Activated CD4-positive, alpha-beta T cell treated with anti-CD3 and anti-CD28 coated beads, Interleukin-2, amount 50 U/mL, for 16 hours (primary cell): ENCODE measurements at regions not wholly inside any gene's neighbourhood (a gene's known extent, or its start where the extent isn't known, plus 50 kb on each side); places are given as distances from the start of the nearest gene placed in this dataset.
A peak's percentile ranks its signal among the peaks of the same experiment; 100 is the strongest.
"Not testable (repeated sequence)": the region's sequence is repeated elsewhere in the genome, so short reads cannot be mapped to it uniquely, and the experiment has no call there.

Experiments
- DNase-seq: peaks from one replicate; pipeline ENCODE4 v3.0.0-alpha.2; 2020

- no peak for DNase-seq
Observed at GRCh38 chr12:65690477-65690876, 133.8 kb upstream of the HMGA2 start.

DNA sequence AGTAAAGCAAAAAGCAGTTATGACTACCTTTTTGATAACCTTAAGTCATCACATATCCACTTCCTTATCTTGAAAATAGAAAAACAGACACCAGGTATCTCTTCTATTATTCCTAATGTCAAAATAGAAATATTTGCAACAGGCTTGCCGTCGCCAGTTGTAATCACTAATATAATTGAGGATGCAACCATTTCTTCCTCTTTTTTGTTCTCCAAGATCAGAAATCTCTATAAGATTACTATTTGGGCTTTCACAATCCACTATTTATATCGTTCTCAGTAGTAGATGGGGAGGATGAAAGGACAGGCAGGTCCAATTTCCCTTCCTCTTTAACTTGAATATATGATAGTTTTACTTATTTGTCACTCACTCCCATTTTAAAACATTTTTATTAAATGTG lies 130.2 kb upstream of the HMGA2 start:
- DNase-seq = no peak

DNA sequence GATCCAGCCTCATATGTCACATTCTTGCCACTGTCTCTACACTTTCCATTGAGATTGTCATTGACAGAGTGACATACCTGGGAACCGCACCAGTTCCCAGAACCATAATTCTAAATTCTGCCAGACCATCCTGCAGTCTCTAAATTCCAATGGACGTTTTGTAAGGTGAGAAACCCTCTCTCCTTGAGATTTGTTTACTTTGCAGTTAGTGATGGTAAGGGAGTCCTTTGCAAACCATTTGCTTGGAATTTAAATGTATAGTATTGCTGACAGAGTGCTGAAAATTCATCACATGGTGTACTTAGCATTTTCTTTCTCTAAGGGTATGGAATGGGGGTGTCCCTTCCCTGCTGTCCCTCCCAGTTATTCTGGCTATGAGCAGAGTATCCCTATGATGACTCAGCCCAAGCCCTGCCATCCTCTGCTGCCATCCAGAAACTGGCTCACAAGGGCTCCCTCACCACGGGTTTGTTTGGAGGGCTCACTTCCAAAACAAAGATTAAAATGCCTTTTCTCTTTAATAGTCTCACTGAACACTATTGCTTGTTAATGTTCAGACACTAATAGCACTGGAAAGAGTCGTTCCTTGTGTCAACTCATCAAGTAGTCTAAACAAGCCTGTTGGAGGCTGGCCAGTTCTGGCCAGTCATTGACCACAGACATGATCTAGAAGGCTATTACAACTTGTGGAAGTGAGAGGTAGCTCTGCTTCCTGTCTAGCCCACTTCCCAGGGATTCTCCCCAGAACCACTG lies 129.0 kb upstream of the HMGA2 start:
- DNase-seq = no peak

DNA sequence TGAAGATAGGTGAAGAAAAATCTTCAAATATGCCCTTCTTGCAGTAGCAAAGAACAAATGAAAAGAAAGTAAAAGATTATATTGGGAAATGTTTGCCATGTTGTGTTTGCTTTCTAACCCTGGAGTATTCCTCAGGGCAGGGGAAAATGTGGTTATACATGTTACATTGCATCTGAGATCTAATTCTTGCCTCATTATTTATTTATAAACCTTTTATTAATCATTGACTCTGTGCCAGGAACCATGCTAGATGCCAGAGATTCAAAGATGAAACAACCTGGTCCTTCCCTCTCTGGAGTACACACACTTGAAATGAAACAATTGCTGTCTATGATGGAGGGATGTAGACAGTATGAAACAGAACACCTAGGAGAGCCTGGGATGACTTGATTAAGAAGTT lies 128.1 kb upstream of the HMGA2 start:
- DNase-seq = no peak

DNA sequence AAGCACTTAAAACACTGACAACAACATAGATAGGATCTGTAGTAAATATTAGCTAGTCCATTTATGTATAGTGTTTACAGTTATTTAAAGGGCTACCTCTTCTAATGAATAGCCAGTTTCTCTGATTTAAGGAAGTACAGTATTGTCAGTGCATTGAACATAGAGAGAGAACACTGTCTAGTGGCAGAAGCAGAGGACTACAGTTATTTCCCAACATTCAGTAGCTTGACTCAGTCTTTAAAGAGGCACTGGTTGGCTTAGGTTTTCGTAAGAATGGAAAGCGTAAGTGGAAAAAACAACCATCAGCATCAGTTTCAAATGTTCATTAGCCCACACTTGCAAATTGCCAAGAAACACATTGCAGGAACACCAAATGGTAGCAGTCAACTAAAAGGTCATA lies 125.0 kb upstream of the HMGA2 start:
- no peak for DNase-seq

DNA sequence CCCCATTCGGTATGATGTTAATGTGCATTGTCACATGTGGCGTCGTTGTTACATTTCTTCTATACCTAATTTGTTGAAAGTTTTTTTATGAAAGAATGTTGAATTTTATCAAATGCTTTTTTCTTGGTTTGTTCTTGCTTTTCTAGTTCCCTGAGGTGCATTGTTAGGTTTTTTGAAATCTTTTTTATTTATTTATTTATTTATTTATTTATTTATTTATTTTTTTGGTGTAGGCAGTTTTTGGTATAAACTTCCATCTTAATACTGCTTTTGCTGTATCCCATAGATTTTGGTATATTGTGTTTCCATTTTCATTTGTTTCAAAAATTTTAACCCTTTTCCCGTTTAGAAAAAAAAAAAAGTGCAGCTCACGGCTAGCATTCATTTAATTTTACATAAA lies 121.1 kb upstream of the HMGA2 start:
- DNase-seq = no peak

DNA sequence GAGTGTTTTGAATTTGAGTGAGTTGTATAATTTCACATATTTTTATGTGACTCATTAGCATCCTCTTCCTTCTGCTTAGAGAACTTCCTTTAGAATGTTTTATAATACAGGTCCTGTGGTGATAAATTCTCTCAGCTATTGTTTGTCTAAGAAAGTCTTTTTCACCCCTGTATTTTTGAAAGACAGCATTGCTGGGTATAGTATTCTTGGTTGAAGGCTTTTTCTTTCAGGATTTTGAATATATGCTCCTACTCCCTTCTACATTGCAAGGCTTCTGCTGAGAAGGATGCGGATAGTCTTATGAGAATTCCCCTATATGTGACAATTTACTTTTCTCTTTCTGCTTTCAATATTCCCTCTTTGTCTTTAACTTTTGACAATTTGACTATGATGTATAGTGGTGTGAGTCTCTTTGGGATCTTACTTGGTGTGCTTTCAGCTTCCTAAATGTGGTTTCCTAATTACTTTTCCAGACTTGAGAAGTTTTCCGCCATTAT lies 118.9 kb upstream of the HMGA2 start:
- DNase-seq = no peak

GRCh38 chr12:65707051-65707450 lies 117.2 kb upstream of the HMGA2 start:
- no peak for DNase-seq

- DNase-seq = no peak
Observed at GRCh38 chr12:65712260-65713004, 111.9 kb upstream of the HMGA2 start.

DNA sequence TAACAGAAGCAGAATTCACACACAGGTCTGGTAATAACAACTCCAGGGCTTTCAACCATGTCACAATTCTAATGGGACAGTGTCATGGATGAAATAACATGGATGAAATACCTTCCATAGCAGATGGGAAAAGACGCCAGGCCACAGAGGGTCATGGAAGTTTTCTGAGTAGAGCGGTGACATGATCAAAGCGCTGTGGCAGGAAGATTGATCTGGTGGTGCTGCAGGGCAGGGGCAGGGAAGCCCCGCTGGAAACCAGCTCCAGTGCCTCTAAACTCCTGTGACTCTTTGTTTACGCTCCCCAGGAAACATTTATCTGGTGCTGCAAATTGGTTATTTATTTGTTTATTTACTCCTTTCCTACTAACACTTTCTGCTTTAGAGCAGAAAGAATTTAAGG lies 108.3 kb upstream of the HMGA2 start:
- DNase-seq = no peak

DNA sequence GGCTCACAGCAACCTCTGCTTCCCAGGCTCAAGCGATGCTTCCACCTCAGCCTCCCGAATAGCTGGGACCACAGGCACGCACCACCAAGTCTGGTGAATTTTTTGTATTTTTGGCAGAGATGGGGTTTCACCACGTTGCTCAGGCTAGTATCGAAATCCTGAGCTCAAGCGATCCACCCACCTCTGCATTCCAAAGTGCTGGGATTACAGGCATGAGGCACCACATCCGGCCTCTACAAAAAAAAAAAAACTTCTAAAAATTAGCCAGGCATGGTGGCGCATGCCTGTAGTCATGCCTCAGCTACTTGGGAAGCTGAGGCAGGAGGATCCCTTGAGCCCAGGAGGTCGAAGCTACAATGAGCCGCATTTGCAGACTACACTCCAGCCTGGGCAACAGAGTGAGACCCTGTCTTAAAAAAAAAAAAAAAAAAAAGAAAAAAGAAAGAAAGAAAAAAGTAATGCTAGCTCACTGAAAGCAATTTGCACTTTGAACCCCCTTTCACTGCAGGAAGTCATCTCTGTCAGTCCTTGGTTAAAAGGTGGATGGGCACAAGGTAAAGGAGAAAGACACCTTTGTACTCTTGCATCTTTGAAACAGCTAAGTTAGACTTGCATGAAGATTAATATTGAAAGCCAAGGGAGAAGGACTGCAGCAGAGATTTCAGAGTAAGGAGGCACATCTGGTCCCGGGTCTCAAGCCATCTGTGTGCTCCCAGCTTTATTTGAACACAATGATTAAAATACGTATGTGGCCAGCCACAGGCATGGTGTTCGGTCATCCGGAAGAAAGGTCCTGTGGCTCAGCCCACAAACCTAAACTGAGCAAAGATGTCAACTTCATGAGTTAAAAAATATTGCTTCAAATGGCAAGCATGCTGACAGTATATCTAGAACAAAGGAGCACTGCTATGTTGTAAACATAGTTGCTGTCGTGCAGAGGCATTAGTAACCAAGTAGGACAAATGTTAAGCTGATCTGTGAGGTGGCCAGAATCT lies 103.8 kb upstream of the HMGA2 start:
- no peak for DNase-seq

DNA sequence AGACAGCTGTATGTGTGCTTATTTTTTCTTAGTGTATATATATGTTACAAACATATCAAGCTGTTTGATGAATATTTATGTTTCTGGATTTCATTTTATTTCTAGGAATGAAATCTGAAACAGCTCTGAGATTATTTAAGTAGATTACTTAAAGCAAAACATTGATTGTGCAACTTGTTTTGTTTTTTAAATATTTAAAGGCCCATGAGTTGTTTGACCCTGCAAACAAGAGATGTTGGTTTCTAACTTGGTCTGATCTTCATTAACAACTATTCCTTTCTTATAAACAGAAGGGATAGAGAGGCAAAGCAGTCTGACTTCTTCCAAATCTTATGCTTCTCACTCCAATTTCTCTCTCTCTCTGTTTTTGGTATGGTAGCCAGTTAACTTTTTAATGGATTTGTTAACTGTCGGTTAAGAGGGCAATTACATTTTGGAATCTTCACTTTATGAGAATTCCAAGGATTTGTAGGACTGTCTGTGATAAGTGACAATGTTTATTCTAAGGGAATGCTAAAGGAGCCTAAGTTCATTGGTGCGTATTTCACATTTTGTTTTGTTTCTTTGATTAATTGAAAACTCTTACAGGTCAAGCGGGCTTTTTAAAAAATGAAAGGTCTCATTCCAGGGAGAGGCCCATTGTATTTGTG lies 102.6 kb upstream of the HMGA2 start:
- DNase-seq = no peak

DNA sequence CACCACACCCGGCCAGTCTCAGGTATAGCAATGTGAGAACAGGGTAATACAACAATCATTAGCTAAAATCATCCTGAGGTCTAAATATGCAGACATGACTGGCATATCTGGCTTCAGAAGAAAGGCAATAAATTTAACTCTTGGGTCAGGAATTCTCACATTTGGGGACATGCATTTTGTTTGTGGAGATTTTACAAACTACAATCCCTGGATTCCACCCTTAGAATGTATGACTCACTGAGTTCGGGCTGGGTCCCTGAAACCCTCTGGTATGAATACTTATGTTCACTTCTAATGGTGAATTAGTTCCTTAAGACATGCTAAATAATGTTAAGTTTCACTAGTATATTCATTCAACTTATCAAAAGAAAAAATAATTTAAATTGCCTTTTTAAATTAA lies 98.9 kb upstream of the HMGA2 start:
- DNase-seq = no peak

DNA sequence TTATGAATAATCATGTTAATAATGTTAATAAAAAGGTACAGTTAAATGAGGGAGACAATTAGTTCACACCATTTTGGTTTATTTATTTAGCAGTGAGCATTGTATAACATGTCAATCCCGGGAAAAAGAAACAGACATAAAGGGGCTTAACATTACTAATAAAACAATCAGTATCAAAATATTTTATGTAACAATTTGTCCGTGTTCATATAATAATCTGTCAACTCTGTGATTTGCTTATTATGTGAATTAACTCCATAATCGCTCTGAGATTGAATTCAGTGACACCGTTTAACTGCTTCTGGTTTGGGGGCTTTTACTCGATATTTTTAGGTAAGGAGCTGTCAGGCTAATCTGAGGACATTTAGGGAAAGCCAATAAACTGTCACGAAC lies 95.8 kb upstream of the HMGA2 start:
- no peak for DNase-seq

DNA sequence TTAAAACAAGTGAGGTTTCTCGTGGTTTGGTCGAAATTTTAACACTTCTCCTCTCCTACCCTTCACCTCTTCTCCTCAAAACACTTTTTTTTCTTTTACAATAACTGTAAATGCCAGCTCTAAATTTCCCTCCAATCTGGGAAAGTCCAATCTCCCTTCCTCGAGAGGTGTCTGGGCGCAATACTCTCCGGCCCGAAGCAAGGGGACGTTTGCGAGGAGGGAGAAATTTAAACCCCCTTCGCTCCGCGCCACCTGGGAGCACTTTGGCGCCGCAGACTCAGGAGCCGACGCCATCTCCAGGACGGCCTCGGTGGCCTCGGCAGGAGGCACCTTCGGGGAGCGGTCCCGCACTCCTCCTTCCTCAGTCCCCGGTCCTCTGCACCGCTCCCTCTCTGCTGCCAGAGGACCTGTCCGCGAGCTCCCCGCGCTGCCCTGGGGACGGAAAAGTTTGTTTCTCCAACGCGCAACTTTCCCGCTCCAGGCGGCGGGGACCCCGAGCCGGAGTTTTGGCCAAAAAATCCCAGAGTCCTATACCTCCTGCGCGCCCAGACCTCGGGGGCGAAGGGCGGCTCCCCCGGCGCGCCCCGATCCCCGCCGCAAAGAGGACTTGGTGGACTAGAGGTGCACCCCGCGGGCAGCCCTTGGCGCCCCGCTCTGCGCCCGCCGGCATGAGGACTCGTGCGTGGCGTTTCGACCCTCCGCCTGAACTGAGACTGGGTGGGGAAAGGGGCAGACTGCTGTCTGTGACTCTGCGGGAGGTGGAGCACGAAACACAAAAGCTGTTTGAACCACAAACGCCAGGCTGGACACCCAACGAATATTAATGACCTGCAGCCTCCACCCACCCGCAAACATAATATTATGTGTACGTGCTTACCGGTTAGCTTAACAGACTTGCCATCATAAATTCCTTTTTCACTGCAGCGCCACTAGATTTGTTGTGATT lies 95.2 kb upstream of the HMGA2 start:
- no peak for DNase-seq

- DNase-seq = no peak
Observed at GRCh38 chr12:65731771-65732170, 92.5 kb upstream of the HMGA2 start.

GRCh38 chr12:65733643-65734042 lies 90.6 kb upstream of the HMGA2 start:
- DNase-seq = not testable (repeated sequence)

GRCh38 chr12:65734226-65734625 lies 90.1 kb upstream of the HMGA2 start:
- DNase-seq = no peak

DNA sequence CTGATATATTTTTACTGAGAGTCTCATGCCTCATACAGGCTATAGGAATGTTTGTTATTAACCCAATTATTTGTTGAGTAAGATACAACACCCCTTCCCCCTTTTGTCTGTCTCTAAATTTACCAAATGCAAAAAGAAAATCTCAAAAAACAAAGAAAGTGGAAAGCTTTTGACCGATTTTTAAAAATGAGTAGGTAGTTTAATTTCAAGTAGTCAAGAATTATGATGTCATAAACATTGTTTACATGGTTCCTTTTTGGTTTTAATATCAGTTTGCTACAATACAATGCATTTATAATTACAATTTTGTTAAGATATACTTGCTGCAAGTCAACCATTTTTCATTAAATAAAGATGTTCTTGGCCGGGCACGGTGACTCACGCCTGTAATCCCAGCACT lies 84.7 kb upstream of the HMGA2 start:
- no peak for DNase-seq

DNA sequence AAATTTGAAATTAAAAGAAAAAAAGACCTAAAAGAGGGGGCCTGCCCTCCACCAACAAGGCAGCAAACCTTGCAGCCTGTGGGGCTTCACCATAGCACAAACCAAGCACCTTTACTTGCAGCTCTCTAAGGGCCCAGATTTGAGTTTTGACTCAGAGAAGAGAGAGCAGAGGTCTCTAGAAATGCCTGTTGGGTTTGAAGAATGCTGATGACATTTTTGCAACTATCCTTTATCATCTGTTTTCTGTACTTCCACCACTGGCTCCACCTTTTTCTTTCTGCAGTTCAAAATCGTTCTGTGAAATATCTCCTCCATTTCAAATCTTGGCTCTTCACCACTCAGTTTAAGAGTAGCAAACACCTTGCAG lies 83.8 kb upstream of the HMGA2 start:
- no peak for DNase-seq

DNA sequence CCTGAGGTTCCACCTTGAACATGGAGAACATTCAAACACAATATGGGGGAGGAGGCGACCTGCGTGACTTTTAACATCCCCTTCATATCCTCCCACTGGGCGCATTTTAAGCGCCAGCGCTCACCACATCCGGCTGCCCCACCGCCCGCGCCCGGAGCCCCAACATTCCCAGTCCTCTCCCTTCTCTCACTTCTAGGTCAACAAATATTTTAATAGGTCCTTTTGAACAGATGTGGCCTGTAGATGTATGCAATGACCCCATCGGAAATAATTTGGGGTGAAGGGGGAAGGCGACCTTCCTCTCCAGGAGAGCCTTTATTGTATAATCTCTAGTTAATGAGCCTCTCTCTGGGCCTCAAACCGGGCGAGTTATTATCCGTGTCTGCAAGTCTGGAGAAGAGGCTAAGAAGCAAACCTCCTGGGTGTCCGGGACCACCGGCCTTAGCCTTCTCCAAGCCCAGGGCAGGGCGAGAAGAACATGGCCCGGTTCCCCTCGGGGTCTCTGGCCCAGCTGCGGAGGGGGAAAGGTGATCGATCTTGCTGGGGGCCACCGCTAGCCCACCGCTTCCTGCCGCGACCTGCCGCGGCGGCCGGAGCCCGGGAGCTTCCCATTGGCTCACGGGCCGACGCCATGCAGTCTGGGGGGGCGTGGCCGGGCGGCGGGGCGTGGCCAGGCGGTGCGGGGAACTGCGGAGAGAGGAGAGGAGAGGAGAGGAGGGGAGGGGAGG lies 83.2 kb upstream of the HMGA2 start:
- DNase-seq = peak; percentile 70
